HG02642 (cell line): ENCODE measurements at regions not wholly inside any gene's neighbourhood (a gene's known extent, or its start where the extent isn't known, plus 50 kb on each side); places are given as distances from the start of the nearest gene placed in this dataset.
"Not testable (repeated sequence)": the region's sequence is repeated elsewhere in the genome, so short reads cannot be mapped to it uniquely, and the experiment has no call there.

ENCODE experiments used
- ATAC-seq: cut with Tn5 transposase; IDR thresholded peaks from one replicate; pipeline ENCODE4 v1.9.1; 2021; ENCODE audit warnings: mild to moderate bottlenecking; ENCODE audit not compliant: unreplicated experiment, poor library complexity

- ATAC-seq: no peak
These were observed 51.9 kb upstream of the SPDL1 start for GRCh38 chr5:169531631-169532030.

- no peak for ATAC-seq
These were observed 55.7 kb upstream of the SPDL1 start for GRCh38 chr5:169527863-169528262.

- no peak for ATAC-seq
These were observed 56.5 kb upstream of the SPDL1 start for GRCh38 chr5:169527066-169527465.

- ATAC-seq: no peak
These were observed 60.7 kb upstream of the SPDL1 start for GRCh38 chr5:169522851-169523250.

- ATAC-seq: no peak
These were observed 62.1 kb upstream of the SPDL1 start for GRCh38 chr5:169521366-169521983.

GRCh38 chr5:169519358-169519757, 64.2 kb upstream of the SPDL1 start:
- no peak for ATAC-seq

- not testable (repeated sequence) for ATAC-seq
These were observed 64.8 kb upstream of the SPDL1 start for GRCh38 chr5:169518779-169519178.

- no peak for ATAC-seq
These were observed 71.2 kb upstream of the SPDL1 start for GRCh38 chr5:169512385-169512784.

- ATAC-seq: no peak
These were observed 71.9 kb upstream of the SPDL1 start for GRCh38 chr5:169511708-169512107.

GRCh38 chr5:169507051-169507450, 76.5 kb upstream of the SPDL1 start:
- ATAC-seq: no peak

GRCh38 chr5:169503886-169504285, 79.7 kb upstream of the SPDL1 start:
- no peak for ATAC-seq

- ATAC-seq: no peak
These were observed 83.5 kb upstream of the SPDL1 start for GRCh38 chr5:169499990-169500505.

GRCh38 chr5:169496878-169497277, 86.7 kb upstream of the SPDL1 start:
- no peak for ATAC-seq

- no peak for ATAC-seq
These were observed 88.5 kb upstream of the SPDL1 start for GRCh38 chr5:169494941-169495548.

GRCh38 chr5:169494383-169494935, 89.1 kb upstream of the SPDL1 start:
- ATAC-seq: no peak

GRCh38 chr5:169474226-169474625, 109.3 kb upstream of the SPDL1 start:
- ATAC-seq: no peak

- ATAC-seq: no peak
These were observed 111.0 kb upstream of the SPDL1 start for GRCh38 chr5:169472544-169472943.

- no peak for ATAC-seq
These were observed 112.6 kb upstream of the SPDL1 start for GRCh38 chr5:169471021-169471420.

GRCh38 chr5:169467041-169467771, 116.4 kb upstream of the SPDL1 start:
- ATAC-seq: no peak

GRCh38 chr5:169460896-169461295, 122.7 kb upstream of the SPDL1 start:
- no peak for ATAC-seq

GRCh38 chr5:169460123-169460522, 123.5 kb upstream of the SPDL1 start:
- ATAC-seq: no peak
